HEK293 (cell line): ENCODE measurements at regions not wholly inside any gene's neighbourhood (a gene's known extent, or its start where the extent isn't known, plus 50 kb on each side); places are given as distances from the start of the nearest gene placed in this dataset.

Experiments
- KLF9 ChIP-seq: fragments of 450-650 bp; formaldehyde crosslinking; IDR thresholded peaks from 2 replicates; pipeline ENCODE4 v1.5.1; 2016; ENCODE audit warnings: missing biosample characterization, missing genetic modification characterization, low read depth
- ZEB2 ChIP-seq: fragments of 450-650 bp; formaldehyde crosslinking; IDR thresholded peaks from 2 replicates; pipeline ENCODE4 v1.5.1; 2016; ENCODE audit warnings: missing biosample characterization, missing genetic modification characterization
- ZNF138 ChIP-seq: fragments of 450-650 bp; formaldehyde crosslinking; IDR thresholded peaks from 2 replicates; pipeline ENCODE4 v1.5.1; 2016; ENCODE audit warnings: missing biosample characterization, missing genetic modification characterization, borderline replicate concordance
- ZNF354C ChIP-seq: fragments of 450-650 bp; formaldehyde crosslinking; IDR thresholded peaks from 2 replicates; pipeline ENCODE4 v1.5.1; 2016; ENCODE audit warnings: missing biosample characterization, missing genetic modification characterization, low read depth, borderline replicate concordance
- ZNF510 ChIP-seq: fragments of 450-650 bp; formaldehyde crosslinking; IDR thresholded peaks from 2 replicates; pipeline ENCODE4 v1.5.1; 2018; ENCODE audit warnings: mild to moderate bottlenecking, missing genetic modification characterization, missing biosample characterization; ENCODE audit not compliant: insufficient replicate concordance
- ZNF561 ChIP-seq: fragments of 450-650 bp; IDR thresholded peaks from 2 replicates; pipeline ENCODE4 v1.5.1; 2018; ENCODE audit warnings: missing biosample characterization, missing genetic modification characterization, borderline replicate concordance
- TF ChIP-seq, protein P1 (sequence below): fragments of 450-650 bp; formaldehyde crosslinking; IDR thresholded peaks from 2 replicates; pipeline ENCODE4 v1.5.1; 2016; ENCODE audit warnings: missing biosample characterization, missing genetic modification characterization
- TF ChIP-seq, protein P2 (sequence below): fragments of 450-650 bp; formaldehyde crosslinking; IDR thresholded peaks from 2 replicates; pipeline ENCODE4 v1.5.1; 2016; ENCODE audit warnings: missing biosample characterization, missing genetic modification characterization

DNA sequence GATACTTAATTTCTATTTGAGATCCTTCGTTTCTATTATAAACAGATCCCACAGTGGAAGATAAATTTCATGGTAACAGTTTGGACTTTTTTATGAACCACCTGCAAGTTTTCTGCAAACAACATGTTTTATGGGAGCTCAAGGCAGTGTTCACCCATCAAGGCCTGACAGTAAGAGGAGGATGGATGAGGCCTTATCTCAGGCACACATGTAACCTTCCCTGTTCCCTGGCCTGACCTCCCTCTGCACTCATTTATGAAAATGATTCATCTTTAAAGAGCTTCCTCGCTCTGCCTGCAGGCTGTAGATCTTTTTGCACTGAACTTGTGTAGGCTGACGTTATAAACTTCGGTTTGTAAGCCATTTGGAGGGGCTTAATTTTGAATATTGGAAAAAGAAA lies 500.1 kb downstream of the GATA3 start:
- TF ChIP-seq, protein P1, sequence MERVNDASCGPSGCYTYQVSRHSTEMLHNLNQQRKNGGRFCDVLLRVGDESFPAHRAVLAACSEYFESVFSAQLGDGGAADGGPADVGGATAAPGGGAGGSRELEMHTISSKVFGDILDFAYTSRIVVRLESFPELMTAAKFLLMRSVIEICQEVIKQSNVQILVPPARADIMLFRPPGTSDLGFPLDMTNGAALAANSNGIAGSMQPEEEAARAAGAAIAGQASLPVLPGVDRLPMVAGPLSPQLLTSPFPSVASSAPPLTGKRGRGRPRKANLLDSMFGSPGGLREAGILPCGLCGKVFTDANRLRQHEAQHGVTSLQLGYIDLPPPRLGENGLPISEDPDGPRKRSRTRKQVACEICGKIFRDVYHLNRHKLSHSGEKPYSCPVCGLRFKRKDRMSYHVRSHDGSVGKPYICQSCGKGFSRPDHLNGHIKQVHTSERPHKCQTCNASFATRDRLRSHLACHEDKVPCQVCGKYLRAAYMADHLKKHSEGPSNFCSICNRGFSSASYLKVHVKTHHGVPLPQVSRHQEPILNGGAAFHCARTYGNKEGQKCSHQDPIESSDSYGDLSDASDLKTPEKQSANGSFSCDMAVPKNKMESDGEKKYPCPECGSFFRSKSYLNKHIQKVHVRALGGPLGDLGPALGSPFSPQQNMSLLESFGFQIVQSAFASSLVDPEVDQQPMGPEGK (tag by site-specific recombination), result no peak
- TF ChIP-seq, protein P2, sequence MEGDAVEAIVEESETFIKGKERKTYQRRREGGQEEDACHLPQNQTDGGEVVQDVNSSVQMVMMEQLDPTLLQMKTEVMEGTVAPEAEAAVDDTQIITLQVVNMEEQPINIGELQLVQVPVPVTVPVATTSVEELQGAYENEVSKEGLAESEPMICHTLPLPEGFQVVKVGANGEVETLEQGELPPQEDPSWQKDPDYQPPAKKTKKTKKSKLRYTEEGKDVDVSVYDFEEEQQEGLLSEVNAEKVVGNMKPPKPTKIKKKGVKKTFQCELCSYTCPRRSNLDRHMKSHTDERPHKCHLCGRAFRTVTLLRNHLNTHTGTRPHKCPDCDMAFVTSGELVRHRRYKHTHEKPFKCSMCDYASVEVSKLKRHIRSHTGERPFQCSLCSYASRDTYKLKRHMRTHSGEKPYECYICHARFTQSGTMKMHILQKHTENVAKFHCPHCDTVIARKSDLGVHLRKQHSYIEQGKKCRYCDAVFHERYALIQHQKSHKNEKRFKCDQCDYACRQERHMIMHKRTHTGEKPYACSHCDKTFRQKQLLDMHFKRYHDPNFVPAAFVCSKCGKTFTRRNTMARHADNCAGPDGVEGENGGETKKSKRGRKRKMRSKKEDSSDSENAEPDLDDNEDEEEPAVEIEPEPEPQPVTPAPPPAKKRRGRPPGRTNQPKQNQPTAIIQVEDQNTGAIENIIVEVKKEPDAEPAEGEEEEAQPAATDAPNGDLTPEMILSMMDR (tag by site-specific recombination), result no peak
- TF ChIP-seq ZEB2 (tag by site-specific recombination), result no peak
- no peak for TF ChIP-seq ZNF510 (tag by site-specific recombination)
- TF ChIP-seq ZNF561, result no peak
- no peak for TF ChIP-seq ZNF138 (tag by site-specific recombination)
- no peak for TF ChIP-seq ZNF354C (tag by site-specific recombination)
- TF ChIP-seq KLF9 (tag by site-specific recombination), result no peak
